ENCODE measurements at regions not wholly inside any gene's neighbourhood (a gene's known extent, or its start where the extent isn't known, plus 50 kb on each side); places are given as distances from the start of the nearest gene placed in this dataset.

- TF ChIP-seq EZH2 (IDR thresholded peaks at IDR 0.05; ENCODE audit: borderline replicate concordance), result no peak
- TF ChIP-seq CTCF (IDR thresholded peaks at IDR 0.05; ENCODE audit: poor library complexity), result no peak
Observed at GRCh38 chr9:113817171-113817570, 58.9 kb upstream of the ZNF618 start.

All from hepatocyte (in vitro differentiated cells).